ENCODE measurements at regions not wholly inside any gene's neighbourhood (a gene's known extent, or its start where the extent isn't known, plus 50 kb on each side); places are given as distances from the start of the nearest gene placed in this dataset.

DNA sequence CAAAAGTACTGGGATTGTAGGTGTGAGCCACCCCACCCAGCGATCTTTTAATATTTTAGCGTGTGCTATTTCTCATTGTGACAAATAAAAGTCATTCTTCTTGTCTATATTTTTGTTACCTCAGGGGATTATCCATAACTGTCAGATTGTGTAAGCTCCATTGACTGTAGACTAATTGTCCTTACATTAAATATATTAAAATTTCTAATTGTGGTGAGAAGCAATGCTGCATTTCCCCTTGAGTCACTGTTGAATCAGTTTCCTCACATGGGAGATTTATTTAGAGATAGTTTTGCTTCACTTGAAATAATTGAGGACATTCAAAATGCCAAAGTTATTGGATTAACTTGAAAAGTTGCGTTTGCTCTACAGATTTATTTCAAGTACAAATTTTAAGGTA is 782.4 kb upstream of the WWC1 start:
- no peak for DNase-seq

DNA sequence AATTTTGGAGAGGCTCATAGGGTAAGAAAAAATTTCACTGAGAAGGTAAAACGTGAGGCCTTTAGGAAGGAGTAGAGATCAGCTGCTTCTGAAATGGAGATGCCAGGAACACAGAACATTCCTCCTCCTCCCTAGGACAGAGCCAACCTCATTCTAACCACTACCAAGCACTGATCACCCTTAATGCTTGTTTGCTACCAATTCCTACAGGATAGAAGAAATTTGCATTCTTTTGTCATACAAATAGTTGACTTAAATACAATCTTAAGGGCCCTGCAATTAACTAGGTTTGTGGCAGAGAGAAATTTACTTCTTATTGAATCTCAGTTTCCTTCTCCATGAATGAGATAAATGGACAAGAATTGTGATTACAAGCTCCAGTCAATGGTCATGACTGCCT is 780.2 kb upstream of the WWC1 start:
- DNase-seq, result no peak

DNA sequence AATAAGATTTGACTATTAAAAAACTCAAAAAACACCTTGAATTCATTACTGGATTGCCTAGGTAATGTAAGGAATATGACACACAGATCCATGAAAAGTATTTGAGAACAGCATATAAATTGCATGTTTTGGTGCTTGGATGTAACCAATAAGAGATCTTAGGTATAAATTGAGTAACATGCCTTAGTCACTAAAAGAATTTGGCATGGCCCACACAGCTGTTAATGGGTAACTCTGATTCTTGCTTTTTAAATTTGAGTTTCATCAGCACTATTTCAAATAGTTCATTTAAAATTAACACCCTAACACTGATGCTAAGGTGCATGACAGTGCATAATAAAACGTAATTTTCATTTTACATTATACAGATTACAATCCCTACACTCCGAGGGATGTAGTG is 779.3 kb upstream of the WWC1 start:
- no peak for DNase-seq

DNA sequence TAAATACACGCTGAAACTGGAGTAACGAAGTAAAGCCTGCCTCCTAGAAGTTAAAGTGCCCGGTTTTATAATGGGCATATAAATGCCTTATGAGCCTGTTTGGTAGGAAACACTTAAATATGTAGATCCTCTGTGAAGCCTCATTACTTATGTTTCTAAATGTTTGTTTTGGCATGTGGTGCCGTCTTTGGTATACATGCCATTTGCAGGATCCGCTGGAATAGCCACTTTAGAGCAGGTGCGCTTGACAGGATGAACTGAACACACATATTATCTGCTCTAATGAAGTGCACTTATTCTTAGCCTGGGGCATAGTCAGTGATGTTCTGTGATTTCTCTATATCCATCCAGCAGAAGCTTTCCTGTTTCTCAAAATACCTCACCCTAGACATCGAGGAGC is 778.1 kb upstream of the WWC1 start:
- DNase-seq, result no peak

DNA sequence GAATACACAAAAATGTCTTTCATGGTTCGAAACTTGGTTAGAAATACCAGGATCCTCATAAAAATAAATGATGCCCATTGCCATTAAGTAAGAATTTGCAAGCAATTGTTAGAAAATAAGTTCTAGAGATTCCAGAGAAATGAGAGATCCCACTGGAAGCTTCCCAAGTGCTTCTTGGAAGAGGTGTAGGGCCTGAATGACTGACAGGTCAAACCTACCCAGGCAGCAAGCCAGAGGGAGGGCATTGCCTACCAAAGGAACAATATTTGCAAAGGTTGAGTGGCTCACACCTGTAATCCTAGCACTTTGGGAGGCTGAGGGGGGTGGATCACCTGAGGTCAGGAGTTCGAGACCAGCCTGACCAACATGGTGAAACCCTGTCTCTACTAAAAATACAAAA is 777.0 kb upstream of the WWC1 start:
- DNase-seq, result no peak

DNA sequence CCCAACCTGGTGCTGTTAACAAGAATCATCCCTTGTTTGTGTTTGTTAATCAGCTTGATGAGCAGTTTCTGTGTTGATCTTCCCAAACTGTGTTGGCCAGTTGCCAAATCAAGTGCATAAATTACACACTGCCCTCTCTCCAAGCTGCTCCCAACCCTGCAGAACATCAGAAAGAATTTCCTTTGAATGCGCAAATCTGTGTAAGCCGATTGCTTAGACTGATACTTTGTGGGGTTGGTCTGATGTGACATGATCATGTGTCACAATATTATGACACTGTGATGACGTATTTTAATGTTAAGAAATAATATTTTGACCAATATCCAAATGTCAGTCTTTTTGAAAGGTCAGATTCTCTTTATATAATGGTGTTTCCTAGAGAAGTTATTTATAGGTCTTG is 766.4 kb upstream of the WWC1 start:
- no peak for DNase-seq

DNA sequence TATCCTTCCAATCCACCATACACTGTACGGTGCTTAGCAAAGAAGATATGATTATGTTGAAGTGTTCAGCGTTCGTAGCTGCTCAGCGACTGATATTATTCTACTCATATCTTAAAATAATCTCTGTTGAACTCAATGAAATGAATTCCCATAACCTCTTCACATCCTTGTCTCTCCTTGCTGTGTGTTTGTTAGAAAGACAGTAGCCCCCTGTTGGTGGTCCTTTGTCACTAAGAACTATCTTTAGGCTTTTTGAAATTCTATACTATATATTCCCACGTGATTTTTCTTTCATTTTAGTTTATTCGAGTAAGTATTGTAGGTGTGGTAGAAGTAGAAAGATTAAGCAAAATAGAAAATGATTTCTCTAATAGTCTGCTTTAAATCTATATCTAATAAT is 762.8 kb upstream of the WWC1 start:
- DNase-seq, result no peak

DNA sequence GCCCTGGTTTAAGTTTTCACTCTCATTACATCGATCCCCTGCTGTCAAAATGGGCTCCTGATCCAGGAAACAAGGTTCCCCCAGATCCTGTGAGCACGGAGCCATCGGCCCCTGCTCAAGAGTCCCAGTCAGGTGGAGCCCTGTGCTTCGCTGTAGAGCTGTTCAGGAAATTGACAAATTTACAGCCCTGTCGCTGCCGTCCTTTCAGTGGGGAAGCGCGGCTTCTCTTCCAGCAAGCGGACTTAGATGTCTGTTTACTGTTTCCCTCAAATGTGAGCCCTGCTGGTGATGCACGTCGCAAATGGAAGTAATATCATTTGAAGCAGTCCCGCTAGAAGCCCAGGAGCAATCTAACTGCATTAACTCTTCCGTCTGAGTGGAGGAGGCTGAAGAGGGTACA is 760.9 kb upstream of the WWC1 start:
- no peak for DNase-seq

DNA sequence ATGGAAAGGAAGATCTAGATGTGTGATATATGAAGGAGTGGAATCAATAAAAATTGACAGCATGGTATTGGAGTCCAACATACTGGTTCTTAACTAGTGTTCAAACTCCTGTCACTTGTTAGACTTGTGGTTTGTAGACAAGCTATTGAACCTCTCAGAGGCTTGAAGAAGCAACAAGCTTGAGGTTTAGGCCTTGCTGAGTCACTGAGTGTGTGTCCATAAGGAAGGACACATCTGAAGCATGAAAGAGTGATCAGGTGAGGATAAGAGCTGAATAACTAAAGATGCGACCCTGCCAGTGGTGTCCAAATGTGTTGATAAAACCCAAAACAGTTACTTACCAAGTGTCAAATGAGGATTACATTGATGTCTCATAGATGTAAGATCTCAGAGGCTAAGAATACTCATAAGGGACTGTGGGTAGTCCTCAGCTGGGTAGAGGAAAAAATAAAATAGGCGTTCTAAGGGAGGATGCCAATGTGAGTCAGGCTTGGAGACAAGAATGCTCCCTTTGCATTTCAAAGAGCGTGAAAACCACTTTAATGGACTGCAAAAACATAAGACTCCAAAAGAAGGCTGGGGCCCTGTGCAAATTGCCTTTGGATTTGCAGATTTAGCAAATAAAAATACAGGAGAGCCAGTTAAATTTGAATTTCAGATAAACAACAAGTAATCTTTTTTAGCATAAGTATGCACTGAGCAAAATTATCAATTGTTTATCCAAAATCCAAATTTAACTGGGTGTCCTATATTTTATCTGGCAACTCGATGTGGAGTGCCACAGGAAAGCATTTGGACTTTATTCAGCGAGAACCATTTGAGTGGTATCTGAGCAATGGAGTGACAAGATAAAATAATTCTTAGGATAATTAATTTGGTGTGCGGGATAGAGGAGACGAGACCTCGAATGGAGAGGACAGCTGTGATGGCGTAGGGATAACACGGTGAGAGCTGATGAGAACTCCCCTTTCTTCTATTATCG is 757.3 kb upstream of the WWC1 start:
- no peak for DNase-seq

DNA sequence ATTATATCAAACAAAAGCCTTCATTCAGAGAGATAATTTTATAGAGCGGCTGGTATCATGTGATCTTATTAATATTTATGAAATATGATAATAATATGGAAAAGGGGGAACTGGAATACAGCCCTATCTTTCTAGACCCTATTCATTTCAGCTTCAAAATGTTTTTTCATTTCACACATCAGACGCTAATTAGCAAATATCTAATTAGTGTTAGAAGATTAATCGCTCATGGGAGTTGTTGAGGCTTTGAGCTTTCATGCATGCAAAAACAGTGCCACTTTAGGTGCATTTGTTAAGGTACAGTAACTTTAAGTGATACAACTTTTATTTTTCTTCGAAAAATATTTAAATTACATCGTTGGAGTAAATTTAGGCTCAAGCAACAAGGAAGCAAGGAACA is 751.7 kb upstream of the WWC1 start:
- DNase-seq, result no peak

DNA sequence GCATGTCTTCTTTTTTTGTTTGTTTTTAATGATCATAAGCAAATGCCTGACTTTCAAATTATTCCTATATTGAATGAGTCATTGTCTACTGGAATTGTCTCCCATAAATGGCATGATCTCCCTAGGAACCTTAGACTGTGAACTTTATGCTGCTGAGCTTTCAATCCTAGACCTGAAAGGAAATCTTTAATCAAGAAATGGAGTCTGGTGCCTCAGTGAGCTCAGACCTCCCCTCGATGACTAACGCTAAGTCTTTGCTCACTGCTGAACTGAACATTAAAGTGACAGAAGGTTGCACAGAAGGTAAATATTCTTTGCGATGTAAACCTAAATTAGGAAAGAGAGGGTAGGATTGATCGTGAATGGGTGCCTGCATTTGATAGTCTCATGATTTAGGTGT is 745.2 kb upstream of the WWC1 start:
- DNase-seq, result no peak

DNA sequence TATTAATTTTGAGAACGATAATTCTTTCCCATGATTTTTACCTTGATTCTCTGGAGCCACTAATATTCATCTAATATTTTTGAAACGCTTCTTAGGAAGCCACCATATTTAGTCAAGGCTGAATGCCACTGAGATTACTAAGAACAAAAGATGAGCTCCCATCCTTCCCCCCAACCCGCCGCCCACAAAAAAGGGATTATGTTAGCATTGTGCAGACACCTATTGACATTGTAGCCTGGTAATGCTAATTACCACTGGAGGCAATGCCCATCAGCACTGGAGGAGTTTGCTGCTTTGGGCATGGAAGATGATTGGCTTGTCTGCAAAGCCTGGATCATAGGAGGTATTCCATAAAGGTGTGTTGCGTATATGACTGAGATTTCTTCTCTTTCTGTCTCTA is 739.1 kb upstream of the WWC1 start:
- DNase-seq, result no peak

DNA sequence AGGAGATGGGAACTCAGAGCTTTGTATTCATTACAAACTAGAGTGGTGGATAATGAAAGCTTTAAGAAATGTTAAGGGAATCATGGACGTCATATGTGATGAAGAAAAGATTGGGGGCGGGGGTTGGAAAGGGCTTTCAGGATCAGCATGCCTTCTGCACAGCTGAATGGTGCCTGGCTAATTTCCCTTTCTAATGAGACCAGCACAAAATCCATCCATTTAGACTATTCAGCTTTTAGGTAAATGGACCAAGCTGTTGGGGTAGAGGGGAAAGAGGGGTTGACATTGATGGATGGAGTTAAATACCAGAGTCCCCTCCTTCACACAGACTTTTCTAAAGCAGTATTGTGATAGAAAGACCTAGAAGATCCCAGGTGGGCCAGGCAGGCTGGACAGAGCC is 737.9 kb upstream of the WWC1 start:
- DNase-seq, result no peak

DNA sequence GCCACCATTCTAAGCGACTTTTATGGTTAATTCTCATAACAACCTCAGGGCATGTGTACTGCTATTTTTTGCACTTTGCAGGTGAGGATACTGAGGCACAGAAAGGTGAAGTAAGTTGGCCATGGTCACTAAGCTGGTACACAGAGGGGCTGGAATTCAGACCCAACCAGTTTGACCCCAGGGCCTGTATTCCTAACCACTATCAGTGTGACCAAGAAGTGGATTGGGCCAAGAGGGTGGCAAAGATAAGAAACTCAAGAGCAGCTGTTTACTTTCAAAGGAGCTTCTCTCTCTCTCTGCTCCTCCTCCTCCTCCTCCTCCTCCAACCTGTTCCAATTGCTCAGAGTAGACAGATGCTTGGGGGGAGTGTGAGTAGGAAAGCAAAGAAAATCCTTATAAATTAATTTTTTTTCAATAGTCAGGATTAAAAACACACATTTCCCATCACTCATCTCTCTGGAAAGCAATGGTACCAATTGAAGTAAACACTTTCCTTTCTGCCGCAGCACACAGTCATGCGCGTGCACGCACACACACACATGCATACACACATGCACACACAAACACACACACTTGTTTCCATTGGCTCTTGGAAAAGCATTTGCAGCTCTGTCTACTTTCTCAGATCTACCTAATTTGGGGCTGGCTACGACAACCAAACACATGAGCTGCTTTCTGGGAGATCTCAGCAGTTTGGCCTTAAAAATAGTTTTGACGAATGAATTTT is 736.7 kb upstream of the WWC1 start:
- no peak for DNase-seq

DNA sequence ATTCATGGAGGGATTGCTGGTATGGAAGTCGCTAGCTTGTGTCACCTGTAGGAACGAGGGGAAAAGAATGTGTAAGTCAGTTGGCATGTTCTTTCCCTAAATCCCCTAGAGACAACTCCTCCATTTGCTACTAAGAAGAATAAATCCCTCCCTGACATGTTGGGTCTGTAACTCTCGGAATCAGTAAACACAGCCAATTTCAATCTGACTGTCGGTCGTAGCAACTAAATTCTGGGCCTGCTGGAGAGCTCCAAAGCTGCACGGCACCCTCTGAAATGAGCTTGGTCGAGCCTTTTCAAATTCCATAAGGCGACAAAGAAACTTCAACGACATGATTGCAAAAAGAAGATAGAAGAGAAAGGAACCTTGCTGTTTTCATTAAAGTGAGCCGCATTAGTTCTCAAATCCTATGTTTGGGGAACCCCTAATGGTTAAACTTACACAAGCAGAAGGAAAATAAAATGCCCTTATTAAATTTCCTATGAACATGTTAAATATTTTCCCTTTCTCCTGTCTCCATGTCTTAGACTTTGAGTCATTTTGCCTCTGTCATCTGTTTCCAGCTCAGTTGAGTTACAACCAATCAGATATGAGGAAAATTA is 735.8 kb upstream of the WWC1 start:
- no peak for DNase-seq

DNA sequence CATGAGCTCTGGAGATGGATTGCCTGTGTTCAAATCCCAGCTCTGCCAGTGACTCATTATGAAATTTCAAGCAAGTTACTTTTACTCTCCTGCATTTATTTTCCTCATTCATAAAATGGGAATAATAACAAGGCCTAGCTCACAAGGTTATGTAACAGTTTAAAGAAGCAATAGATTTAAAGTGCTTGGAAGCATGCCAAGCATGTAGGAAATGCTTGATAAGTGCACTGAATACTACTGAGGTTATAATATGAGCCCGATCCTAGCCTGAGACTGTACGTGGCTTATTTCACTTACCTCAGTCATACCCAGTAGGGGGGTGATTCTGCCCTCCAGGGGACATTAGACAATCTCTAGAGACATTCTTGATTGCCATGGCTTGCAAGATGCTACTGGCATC is 734.1 kb upstream of the WWC1 start:
- no peak for DNase-seq

DNA sequence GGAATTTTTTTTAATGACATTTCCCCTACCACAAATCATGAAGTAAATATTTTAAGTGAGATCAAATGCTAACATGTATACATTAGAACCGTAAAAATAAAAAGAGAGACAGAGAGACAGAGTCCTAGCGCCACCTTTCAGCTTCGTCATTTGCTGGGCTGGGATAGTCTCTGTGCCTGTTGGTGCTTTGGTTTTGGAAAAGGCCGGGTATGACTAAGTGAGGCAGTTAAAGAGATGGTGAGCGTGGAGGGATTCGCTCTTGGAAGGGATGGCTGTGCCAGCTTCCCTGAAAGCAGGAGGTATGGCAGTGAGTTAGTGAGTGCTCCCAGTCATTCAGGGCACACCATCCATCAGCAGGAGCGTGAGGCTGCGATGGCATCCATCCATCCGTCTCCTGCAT is 729.6 kb upstream of the WWC1 start:
- no peak for DNase-seq

DNA sequence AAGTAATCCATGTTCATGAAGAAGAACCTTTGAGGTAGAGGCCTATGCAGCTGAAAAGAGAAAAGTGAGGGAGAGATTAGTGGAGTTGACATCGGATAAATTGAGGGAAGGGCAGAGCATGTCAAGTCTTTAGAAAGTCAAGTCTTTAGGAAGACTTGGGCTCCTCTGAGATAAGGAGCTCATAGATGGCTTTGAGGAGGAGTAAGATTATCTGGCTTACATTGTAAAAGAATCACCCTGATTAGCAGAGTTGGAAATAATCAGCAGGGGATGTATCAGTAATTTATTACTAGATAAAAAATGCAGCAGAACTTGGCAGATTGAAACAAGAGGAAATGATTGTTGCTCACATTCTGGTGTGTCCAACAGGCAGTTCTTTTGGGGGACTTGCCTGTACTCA is 727.2 kb upstream of the WWC1 start:
- DNase-seq, result no peak

DNA sequence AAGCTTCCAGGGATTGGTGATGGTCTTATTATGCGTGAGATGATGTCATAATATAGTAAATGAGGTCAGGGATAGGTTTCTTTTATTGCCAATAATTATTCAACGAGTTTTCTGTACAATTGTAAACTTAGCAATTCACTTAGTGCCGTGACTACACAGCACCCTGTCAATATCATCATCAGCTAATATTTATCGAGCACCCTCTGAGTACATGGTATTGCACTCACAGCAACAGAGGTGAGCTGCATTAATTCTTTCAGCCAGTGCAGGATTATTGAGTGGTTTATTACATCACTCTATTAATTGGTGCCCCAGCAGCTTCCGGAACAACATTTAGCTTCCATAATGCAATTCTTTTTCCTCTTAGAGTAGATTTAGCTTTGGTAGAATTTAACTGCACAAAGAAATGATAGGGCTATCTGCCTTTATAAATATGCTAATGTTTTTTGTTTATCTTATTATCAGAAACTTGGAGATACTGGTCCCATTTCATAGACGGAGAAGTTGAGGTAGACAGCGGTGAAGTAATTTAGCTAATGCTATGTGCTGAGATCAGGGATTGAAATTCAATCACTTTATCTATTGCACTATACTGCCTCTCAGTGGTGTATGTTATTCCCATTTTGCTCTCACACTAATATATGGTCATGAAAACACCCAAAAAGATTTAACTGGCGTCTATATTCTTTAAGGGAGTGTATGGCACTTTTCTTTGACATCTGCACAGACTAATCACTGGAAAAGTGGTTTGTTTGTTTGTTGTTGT is 726.1 kb upstream of the WWC1 start:
- DNase-seq, result no peak

DNA sequence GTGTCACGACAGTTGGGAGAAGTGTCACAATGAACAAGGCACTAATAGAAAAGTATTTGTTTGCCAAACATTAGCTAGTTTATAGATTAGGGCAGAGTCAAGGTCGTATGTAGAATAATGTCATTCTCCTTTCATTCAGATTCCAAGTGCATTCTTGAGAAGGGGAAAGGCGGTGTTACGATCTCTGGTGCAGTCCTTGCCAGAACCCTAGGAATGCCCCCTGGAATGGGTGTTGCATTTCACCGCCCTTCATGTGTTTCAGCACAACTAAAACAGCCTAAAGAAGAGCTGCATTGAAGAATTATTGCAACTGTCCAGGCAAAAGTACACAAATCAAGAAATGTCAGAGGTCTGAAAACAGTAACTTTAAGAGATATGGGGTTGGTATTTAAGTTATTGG is 721.0 kb upstream of the WWC1 start:
- DNase-seq, result no peak

DNA sequence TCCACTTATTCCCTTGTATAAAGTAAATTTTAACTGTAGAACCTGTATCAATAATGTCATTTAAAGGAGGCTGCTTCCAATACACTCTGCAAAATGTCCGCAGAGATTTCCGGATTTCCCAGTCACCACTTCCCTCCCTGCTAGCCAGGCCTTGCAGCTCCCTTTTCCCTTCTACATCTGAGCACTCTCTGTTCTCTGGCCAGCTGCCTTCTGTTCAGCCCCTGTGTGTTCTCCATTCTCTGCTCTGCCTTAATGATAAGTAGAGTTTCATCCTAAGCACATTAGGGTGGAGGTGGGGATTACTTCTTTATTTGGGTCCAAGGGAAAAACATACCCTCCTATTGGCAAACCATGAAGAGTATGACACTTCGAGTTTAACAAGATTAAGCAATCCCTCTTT is 719.6 kb upstream of the WWC1 start:
- DNase-seq, result no peak

DNA sequence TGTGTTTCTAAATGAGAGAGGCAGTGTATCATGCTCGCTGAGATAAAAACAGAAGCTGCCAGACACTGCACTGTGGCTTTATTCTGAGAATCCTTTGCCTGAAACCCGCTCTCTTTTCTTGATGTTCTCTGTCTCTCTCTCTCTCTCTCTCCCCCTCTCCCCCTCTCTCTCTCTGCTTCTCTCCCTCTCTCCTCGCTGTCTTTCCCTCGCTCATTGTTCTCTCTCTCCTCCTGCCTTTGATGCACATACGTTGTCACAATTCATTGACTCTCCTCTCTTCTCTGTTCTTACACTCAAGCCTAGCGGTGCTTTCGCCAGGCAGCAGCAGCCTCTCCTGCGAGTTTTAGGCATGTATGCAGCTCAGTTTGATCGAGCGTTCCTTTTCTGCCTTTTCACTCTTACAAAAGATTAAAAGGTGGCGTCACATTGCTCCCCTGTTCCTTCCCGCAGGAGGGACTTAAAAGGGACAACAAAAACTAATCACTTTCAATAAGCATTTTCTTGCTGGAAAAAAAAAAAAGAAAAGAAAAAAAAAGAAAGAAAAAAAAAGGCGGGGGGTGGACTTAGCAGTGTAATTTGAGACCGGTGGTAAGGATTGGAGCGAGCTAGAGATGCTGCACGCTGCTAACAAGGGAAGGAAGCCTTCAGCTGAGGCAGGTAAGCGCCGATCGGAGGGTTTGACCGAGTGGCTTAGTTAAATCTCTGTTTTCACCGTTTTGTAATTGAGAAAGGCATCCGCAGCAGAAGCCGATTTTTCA is 717.9 kb upstream of the WWC1 start:
- DNase-seq, result no peak

DNA sequence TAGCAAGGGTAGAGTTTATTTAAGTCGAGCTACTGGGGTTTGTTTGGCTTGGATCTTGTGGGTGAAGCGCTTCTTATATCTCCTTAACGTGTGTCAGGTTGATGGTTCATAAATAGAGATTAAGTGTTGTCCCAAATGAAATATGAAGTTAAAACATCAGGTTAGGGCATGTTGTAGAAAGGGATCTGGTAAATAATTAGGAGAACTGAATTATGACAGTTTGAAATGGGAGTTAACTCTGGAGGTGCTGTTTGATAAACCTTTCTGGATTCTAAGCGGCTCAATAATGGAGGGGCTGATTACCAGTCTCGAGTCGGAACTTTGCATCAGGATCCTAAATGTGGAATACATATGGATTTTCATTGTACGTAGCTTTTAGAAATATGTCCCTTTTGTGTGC is 717.0 kb upstream of the WWC1 start:
- DNase-seq, result no peak

Data from activated CD4-positive, alpha-beta T cell treated with anti-CD3 and anti-CD28 coated beads, Interleukin-10, Interleukin-2, amounts not matched to agents 100 ng/mL and 50 ng/mL, durations not matched to agents 16 hours and 8 hours (primary cell).